Epithelial cell of proximal tubule (primary cell): ENCODE measurements at regions not wholly inside any gene's neighbourhood (a gene's known extent, or its start where the extent isn't known, plus 50 kb on each side); places are given as distances from the start of the nearest gene placed in this dataset.

Source experiments
- DNase-seq: peaks from one replicate; pipeline ENCODE4 v3.0.0-alpha.2; 2011; ENCODE audit warnings: low read depth
- H3K4me3 ChIP-seq: 2 replicates; pipeline ENCODE4 v1.5.1; 2011; ENCODE audit warnings: low read depth, mild to moderate bottlenecking, low read length
- TF ChIP-seq, protein P1 (sequence below): conservative IDR thresholded peaks from 2 replicates; pipeline ENCODE4 v1.5.1; 2012; ENCODE audit warnings: low read depth, mild to moderate bottlenecking, low read length

DNA sequence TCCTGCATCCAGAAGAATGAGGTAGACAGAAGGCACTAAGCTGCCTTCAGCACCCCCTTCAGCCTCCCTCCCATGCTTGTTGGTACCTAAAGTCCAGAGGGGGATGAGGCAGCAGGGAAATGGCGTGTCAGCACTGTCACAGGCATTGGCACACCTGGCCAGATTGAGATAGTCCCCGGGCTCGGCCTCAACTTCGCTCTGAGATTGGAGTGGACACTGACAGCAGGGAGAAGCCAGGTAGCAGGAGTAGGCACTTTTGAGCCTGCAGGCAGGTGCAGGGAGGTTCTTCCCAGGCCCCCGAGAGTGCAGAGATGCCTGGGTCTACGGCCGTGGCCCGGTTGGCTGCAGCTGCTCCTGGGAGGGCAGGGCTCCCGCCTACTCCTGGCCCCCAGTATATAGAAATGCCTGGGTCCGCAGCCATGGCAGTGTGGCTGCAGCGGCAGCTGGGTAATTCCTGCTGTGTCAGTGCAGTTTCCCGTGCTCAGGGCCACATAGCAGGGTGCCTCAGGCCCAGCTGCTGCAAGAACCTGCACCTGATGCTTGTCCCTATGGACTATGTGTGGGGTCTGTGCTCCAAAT is 160.3 kb downstream of the SLITRK6 start:
- H3K4me3 ChIP-seq = no peak overlapping the region
- no peak for DNase-seq
- TF ChIP-seq, protein P1, sequence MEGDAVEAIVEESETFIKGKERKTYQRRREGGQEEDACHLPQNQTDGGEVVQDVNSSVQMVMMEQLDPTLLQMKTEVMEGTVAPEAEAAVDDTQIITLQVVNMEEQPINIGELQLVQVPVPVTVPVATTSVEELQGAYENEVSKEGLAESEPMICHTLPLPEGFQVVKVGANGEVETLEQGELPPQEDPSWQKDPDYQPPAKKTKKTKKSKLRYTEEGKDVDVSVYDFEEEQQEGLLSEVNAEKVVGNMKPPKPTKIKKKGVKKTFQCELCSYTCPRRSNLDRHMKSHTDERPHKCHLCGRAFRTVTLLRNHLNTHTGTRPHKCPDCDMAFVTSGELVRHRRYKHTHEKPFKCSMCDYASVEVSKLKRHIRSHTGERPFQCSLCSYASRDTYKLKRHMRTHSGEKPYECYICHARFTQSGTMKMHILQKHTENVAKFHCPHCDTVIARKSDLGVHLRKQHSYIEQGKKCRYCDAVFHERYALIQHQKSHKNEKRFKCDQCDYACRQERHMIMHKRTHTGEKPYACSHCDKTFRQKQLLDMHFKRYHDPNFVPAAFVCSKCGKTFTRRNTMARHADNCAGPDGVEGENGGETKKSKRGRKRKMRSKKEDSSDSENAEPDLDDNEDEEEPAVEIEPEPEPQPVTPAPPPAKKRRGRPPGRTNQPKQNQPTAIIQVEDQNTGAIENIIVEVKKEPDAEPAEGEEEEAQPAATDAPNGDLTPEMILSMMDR = no peak

DNA sequence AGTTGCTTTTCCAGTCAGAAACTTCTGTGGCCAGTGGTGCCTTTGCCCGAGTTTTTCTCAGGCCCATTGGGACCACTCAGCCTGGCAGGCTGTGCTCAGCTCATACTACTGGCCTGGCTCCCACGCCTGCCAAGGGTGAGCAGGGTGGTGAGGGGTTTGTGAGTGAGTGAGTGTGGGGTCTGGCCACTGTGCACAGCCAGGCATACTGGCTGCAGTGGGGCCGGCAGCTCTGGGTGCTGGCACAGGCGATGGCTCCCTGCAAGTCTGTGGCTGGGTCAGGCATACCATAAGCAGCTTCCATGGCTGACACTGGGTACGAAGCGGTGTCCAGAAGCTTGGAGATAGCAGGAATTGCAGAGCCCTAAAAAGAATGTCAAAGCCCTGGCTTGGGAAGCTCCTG is 161.0 kb downstream of the SLITRK6 start:
- no peak for DNase-seq
- no peak overlapping the region for H3K4me3 ChIP-seq
- TF ChIP-seq, protein P1 = no peak

DNA sequence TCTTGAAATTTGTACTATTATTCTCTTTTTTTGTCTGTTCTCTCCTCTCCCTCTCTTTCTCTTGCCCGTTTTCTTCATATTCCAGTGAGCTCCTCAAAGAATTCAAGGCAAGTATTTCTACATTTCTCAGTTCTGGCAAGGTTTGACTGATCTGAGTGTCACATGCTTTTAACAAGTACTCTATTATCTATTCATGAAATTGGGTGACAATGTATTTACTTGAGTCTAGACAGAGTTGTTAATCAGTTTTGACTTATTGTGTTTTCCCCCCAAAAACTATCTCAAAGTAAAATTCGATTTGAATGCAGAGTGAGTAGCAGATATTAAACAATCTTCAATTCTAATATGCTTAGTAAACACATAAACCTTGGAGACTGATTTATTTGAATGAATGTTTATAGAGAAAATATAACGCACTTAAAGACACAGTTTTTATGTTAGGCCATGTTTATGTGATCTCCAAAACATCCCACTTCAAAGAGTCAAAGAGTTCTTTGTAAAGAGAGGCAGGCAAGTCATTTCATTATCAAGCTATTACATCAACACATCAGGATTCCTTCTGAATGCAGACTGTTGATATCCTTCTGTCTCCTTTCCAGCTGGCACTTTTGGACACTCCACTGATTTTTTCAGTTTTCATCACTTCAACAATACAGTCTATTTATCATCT is 166.6 kb downstream of the SLITRK6 start:
- TF ChIP-seq, protein P1 = no peak
- no peak overlapping the region for H3K4me3 ChIP-seq
- no peak for DNase-seq

- DNase-seq = no peak
- TF ChIP-seq, protein P1 = no peak
- no peak overlapping the region for H3K4me3 ChIP-seq
Measured at GRCh38 chr13:85631801-85632200, 167.4 kb downstream of the SLITRK6 start.

GRCh38 chr13:85626603-85627002 is 172.6 kb downstream of the SLITRK6 start:
- TF ChIP-seq, protein P1 = no peak
- DNase-seq = no peak
- H3K4me3 ChIP-seq = no peak overlapping the region

DNA sequence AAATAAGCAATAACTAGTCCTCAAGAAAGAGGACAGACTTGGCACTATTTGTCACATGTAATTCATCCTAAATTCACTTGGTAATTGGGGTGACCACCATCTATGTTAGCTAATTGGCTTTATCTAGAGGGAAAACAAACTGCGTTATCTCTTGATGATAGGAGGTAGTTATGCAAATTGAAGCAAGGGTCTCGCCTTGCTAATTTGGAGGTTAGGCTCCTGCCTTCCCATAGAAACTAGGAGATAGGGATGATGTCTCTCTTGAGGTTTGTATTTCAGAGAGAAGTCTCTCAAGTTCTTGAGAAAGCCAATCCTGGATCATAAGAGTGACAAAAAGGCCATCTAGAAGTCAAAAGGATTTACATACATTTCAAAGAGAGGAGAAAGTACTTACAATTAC is 179.9 kb downstream of the SLITRK6 start:
- TF ChIP-seq, protein P1 = no peak
- DNase-seq = no peak
- no peak overlapping the region for H3K4me3 ChIP-seq

- H3K4me3 ChIP-seq = no peak overlapping the region
- DNase-seq = no peak
- TF ChIP-seq, protein P1 = no peak
Measured at GRCh38 chr13:85618521-85618920, 180.7 kb downstream of the SLITRK6 start.
